ENCODE measurements at regions not wholly inside any gene's neighbourhood (a gene's known extent, or its start where the extent isn't known, plus 50 kb on each side); places are given as distances from the start of the nearest gene placed in this dataset.
"Not testable (repeated sequence)": the region's sequence is repeated elsewhere in the genome, so short reads cannot be mapped to it uniquely, and the experiment has no call there.

DNA sequence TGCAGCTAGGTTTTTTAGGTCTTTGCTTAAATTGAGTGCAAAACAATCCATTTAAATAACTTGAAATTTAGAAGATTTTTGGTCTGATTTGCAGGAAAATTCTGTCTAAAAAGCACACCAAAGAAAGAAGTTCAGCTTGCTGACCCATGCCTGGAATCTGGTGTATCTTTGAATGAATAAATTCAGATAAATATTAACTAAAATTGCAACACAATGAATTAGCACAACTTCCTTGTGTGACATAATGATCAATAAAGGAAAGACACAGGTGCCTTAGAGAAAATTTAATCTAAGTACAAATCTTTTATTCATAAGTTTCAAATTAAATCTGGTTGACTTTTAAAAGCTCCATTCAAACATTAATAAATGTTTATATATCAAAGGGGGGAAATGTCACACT lies 791.5 kb upstream of the LCORL start:
- DNase-seq = no peak

DNA sequence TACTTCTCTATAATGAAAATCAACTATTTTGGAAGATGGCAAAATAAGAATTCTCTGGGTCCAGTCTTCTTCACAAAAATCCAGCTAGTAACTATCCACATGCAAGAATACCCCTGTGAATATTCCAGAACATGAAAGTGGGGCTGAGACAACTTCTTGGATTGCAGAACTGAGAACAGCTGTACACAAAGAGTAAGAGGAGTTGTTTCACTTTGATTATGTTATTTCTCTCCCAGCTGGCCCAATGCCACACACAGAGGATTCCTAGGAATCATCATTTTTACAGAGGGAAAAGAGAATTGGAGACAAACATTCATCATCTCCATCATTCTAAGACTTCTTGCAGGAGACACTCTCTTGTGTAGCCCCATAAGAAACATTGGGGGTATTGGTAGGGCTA lies 782.2 kb upstream of the LCORL start:
- no peak for DNase-seq

DNA sequence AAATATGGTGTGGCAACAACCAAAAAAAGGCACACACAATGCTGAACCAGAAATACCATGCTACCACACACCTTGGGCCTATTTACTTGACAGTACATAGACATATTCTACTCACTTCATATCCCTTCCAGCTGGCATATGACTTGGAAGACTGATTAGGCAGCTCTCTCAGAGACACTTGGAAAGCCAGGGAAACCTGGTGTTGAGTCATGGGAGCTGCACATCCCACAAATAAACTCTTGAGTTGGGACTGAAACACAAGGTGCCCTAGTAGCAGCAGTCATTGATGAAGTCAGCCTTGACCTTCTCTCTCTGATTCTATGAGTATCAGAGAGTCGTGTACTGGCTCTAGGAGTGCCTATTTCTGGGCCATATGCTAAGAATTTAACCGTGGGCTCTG lies 776.6 kb upstream of the LCORL start:
- no peak for DNase-seq

DNA sequence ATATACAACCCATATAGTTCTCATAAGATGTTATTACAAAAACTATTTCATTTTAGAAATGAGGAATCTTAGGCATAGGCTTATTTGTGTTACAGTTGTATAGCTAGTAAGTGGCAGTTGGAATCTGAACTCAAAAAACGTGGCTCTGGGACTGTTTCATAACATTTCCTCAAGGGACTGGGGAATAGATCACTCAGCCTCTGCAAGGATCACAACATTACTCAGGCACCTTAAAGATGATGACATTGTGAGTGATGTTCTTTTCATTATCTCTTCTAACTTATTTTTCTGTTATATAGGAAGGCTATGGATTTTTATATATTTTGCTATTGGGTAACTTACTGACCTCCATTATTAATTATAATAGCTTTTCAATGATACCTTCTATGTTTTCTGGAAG lies 774.2 kb upstream of the LCORL start:
- no peak for DNase-seq

DNA sequence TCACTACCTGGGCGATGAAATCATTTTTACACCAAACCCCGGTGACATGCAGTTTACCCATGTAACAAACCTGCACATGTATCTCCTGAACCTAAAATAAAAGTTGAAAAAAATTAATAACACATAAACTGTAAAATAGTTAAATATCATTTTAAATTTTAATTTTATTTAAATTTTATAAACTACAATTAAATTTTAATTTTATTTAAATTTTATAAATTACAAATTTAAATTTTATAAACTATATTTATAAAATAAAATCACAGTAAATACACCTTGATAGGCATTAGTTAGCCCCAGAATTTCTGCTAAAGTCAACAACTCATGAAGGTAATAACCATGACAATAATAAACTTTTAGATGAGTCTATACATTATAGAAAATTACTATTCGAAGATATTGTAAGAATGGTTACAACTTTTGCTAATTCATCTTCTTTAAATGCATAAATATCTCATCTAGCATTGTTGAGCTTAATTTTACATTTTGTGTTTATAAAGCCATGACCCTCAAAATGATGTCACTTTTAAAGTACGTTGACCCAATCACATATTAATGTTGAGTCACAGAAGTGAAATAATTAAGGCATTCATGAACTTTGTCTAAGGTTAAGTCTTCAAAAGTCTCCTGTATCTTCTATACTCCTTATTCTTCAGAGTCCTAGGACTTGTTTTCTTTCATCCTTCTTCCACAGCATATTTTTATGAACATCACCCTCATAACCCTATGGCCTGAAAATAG lies 755.8 kb upstream of the LCORL start:
- DNase-seq = no peak

DNA sequence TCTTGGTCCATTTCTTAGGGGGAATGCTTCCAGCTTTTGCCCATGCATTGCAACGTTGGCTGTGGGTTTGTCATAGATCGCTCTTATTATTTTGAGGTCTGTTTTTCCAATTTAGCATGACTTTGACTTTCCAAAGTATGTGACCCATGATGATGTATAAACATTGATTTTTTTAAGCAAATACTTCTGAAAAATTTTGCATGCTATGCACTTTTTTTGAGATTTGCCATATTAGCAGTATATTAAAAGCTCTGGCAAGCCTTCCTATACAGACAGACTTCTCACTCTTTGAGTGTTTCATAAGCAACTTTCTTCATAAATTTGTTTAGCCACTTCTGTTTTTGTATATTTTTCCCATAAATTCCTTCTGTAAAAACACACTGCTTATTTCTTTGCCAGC lies 746.4 kb upstream of the LCORL start:
- no peak for DNase-seq

DNA sequence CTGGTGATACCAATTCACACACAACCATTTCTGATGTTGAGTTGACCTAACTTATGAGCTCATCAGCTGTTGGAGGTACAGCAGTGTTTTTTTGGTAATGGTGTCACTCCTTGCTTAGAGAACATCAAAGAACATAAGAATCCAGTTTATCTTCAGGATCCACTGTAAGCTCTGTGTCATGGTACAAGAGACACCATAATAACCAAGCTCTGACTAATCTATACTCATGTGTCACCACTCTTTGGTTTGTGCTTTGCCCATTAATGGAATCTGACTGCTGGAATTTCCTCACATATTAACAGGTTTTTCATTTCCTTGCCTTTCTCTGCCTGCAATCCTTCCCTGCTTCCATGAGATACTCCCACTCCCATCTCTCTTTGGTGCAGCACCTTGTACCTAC lies 735.1 kb upstream of the LCORL start:
- no peak for DNase-seq

DNA sequence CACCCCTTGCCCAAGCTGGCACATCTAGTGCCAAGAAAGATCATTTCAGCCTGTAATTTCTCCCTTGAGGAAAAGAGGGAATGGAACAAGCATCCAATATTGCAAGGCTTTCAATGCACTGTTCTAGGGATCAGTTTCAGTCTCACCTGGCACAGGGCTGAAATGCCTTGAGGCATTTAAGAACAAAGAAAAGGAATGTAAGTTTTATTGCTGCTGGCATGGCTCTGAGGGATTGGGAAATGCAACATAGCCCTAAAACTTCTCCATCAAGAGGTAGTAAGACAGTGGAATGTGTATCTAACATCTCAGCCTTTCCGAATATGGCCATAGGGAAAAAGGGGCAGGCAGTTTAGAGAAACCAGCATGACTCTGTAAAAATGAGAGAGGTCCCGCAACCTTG lies 732.6 kb upstream of the LCORL start:
- no peak for DNase-seq

DNA sequence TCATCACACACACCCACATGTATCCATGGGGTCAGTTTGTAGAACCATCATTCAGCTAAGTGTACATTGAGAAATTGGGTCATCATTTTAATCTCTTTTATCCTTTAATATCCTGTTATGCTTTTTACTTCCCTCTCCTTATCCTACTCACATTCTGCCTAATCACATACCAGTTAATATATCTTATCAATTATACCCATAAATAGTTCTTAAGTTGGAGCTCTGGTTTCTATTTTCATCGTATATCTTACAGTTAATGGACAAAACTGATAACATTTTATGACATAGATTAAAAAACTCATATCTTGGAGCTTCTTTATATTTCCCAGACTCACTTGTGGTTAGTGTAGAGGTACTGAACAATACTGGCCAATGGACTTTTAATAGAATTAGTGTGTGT lies 729.5 kb upstream of the LCORL start:
- no peak for DNase-seq

DNA sequence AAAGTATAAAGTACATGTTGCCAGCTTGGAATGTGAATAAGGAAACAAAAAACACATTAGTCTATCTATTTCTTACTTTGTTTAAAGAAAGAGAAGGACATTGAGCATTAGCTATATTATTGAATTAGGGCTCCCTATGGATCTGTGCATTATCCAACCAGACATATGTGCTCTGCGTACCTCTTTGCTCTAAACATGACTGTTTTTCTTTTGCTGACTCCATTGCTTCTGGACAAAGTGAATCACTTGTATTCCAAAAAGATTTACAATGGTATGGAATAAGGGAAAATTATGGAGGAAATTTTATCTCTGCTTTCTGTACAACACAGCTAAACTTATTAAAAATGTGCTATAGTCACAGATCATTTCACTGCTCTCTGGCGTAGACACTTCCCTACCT lies 727.8 kb upstream of the LCORL start:
- no peak for DNase-seq

DNA sequence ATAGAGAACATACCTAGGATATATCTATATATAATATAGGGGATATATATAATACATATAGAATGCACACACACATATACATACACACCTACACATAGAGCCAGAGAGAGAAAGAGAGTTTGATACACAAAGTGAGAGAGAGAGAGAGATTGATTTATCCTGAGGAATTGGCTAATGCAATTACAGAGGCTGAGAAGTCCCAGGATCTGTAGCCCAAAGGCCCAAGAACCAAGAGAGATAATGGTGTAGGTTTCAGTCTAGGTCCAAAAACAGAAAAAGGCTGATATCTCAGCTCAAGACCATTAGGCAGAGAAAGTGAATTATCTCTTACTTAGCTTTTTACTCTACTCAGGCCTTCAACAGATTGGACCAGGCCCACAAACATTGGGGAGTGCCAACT lies 715.0 kb upstream of the LCORL start:
- DNase-seq = no peak

DNA sequence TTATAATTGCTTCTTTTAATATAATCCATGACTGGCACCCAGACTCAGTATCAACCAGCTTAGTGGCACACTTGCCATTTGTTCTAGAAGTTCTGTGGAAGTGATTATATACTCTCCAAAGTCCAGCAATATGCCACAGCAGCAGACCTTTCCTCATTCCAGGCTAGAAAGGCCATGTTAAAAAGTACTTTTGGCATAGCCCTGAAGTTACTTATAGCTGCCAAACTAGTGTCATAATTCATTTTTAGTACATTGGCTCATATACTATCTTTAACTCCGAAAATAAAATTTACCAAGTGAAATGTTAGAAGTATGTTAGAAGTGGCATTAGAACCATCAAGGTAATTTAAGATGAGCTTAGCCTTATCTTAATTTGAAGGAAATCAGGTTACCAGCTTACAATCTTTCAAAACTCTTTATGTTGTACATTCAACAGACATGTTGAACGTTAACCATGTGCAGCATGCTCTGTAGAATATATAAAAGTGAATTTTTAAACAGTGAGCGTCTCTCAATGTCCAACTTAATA lies 714.2 kb upstream of the LCORL start:
- DNase-seq = no peak

DNA sequence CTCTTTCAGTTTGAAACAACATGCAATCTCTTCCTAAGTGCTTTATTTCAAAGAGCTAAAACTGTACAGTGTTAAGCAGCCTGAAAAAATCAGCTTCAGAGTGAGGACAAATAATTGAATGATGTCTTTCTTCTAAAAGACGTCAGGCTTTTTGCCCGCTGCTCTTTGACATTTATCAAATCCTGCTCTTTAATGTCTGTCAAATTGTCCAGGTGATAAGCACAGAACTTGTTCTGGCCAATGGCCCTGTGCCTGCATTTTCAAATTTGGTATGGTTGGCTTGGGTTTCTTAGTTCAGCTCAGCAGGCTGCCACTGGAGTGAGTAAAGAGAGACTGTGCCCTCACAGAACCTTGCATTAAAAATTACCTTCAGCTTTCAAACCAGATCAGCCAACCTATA lies 712.9 kb upstream of the LCORL start:
- DNase-seq = no peak

DNA sequence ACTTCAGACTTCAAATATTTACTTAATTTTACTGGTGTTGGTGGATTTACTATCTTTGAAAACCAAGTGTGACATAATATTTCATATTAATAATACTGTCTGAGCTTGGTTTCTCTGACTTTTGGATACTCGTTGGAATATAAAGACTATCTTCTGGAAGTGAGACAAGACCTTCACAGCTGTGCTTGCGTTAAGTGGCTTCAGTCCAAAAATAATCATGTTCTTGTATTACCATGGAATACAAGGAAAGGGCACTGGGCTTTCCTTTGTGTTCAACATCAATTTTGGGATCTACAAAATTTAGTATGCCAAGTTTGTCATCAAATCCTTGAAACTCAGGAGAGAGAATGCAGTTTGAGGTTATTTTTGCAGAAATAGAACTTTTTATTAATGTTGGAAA lies 712.4 kb upstream of the LCORL start:
- no peak for DNase-seq

DNA sequence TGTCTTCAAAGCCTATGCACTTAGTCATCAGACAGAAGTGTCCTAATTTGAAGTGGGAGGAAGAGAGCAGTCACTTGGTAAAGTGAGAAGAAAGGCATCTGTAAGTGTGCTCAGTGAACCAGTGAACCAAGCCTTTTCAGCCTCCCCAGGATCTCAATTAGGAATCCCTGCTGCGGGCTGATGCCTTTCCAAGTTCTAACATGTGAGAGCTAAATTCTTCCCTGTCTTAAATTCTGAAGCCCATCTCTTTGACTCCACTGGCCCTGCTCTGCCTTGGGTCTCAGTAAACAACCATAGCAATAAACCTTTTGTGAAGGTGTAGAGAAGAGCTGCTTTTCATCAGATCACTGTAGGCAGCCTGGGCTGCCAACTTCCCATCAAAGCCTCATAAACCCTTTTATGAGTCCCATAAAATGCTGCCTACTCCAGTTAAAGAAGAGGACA lies 701.2 kb upstream of the LCORL start:
- no peak for DNase-seq

DNA sequence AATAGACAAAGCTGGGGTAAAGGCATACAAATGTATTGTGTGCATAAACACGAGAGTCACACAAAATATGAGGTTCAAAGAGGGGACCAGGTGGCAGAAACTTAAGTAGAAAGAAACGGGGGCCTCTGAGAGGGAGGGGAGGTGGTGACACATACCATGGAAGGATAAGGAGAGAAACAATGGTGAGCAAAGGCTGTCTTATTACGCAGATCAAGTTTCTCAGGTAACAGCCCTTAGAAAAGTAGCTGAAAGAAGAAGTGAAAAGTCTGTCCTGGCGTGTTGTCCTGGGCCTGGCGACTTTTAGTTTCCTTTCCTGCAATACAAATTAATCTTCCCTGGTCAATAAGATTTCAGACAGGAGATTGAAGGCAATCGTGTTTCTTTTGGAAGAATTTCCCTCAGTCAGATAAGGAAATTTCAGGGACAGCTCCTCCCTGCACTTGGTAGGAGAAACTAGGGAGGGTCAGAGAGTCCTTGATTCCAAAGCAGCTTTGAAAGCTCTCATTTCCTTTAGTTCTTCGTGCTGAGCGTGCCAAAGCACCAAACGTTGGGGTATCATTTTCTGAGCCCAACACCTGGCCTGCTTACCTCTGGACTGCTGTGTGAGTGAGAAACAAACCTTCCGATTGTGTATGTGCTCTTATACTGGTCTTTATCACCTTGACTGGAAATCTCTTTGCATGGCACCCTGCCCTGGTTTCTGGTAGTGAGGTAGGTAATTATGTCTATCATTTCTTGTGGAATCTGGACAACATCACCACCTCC lies 676.7 kb upstream of the LCORL start:
- DNase-seq = no peak

DNA sequence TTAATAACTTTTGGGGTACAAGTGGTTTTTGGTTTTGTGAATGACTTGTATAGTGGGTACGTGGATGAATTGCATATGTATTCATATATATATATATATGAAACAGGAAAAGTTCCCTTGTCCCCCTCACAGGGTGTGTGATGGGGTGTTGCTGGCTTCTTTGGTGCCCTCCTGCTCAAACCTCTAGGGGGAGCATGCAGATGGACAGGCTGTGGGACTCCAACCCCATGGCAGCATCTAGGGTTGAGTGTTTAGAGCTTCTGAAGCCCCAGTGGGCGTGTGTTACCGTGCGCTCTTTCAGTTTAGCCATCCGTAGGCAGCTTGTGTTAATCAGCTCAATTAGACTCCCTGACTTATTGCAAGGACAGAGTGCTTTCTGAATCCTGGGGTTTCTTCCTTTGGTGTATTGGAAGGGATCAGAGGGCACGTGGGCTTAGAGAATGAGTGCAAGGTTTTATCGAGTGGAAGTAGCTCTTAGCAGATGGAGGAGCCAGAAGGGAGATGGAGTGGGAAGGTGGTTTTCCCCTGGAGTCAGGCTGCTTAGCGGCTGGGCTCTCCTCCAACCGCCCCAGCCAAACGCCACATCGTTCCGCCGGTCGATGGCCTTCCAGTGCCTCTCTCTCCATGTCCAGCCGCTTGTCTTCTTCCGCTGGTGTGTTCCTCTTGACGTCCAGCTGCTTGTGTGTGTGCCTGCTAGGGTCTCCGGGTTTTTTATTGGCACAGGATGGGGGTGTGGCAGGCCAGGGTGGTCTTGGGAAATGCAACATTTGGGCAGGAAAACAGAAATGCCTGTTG lies 674.4 kb upstream of the LCORL start:
- DNase-seq = no peak

DNA sequence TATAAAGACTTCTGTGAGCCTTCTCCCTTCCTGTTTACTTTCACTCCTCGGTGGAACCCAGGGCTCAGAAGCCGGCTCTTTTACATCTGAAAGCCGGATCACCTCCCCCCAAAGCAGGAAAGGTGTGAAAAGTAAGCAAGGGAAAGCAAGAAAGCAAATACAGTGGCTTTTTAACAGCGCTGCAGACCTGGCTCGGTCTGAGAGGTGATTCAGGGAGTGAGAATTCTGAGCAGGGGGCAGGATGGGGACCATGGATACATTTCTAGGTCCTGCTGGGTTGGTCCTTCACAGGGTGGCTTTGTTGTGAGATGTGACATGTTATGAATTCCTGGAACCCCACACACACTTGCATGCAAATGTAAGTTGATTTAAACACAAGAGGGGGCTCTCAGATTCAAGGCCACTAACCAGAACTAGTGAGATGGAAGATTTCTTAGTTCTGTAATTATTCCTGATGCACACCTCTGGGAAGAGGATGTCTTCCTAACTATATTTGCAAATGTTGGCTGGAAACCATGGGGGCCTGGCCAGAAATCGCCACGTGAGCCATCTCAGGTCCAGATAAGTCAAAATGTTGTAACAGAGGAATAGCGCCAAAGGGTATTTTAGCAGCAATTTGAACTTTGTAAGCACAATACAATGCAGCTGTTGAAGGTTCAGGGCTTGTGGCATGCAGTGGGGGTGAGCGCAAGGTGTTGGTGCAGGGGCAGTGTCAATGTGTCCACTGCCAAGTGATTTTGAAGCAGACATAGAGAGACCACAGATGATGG lies 670.1 kb upstream of the LCORL start:
- no peak for DNase-seq

DNA sequence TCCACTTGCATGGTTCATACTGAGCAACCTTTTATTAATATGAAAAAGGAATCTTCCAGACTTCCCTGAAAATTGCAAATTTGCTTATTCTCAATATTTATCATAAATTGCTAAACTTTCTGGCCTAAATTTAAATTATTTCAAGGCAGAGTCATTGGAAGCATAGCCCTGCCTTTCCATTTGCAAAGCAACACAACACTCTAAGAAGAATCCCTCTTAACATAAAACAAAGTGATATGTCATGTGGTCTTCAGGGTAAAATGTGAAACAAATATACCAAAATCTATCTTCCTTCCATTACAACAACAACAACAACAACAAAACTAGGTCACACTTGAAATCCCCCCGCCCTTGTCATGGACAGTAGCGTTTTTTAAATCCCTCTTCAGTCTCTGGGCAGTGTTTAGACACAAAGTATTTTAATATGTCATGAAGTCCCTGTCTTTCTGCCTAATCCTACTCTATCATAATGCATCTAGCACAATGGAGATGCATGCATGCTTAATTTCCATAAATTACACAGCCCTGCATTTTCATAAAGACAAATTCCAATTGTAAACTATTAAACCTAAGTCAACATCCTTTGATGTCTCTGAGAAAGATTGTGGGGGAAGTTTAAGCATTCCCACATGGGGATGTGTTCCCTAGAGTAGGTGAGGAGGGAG lies 668.9 kb upstream of the LCORL start:
- no peak for DNase-seq

DNA sequence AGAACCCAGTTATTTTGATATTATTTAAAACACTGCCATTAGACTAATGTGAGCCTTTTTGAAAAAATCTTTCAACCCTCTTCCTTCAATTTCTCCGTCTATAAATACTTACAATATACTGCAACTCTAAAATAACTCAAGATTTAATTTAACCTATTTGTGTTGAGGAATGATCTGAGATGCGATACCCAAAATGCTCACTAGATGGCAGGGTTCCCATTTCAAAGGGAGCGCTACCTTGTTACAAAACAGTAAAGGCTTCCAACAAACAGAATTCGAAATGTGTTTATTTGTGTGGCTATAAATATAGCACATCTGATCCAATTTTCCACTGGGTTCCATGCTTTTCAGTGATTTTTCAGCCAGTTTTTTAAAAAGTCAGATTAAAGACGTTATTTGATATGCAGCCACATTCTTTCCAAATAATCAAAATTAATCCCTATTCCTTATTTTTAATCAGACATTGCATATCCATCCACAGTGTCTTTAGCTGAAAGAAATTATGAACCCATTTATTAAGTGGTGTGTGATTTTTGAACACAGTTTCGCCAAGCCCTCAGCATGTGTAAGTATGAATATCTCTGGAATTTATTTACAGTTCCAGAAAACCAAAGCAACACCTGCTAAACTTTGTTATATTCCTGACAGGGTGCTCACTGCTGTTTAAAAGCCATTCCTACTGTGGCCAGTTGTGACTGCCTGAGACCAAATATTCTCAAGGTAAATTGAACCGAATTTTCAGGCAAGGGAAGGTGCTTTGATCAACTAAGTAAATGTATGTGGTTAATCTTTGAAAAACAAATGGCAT lies 668.0 kb upstream of the LCORL start:
- DNase-seq = peak; percentile 34

DNA sequence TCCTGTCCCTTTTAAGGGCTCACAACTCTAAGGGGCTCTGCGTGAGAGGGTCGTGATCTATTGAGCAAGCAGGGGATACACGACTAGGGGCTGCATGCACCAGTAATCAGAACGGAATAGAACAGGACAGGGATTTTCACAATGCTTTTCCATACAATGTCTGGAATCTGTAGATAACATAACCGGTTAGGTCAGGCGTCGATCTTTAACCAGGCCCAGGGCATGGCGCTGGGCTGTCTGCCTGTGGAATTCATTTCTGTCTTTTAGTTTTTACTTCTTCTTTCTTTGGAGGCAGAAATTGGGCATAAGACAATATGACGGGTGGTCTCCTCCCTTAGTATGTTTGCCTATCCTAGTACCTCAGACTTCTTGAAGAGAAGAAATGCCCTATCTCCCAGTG lies 666.8 kb upstream of the LCORL start:
- DNase-seq = not testable (repeated sequence)

Data from CD4-positive, alpha-beta T cell treated with Interleukin-17A for 4 hours (primary cell).